ENCODE measurements at regions not wholly inside any gene's neighbourhood (a gene's known extent, or its start where the extent isn't known, plus 50 kb on each side); places are given as distances from the start of the nearest gene placed in this dataset.

GRCh38 chr2:212915121-212915782 is 236.2 kb downstream of the IKZF2 start:
- Histone ChIP-seq H3K4me3 (replicated peaks in 1 of 3; ENCODE audit: insufficient read depth in 1 of 3, low read depth in 1 of 3, low read length in 3 of 3) (no peak overlapping the region), H3K27me3 (ENCODE audit: control insufficient read depth in 2 of 2, insufficient read depth in 2 of 2, low read length in 2 of 2) (peaks cover 0 to 1% of the 10 kb centered on the region in 2 experiments), H2AFZ (ENCODE audit: low read depth, low read length) (no peak overlapping the region), H3K9me1 (replicated peaks; ENCODE audit: control insufficient read depth, extremely low read depth, insufficient read depth, low read length) (no peaks in the 10 kb centered on the region), H3K9ac (replicated peaks; ENCODE audit: extremely low read depth, insufficient read depth, low read length) (no peak overlapping the region), H4K20me1 (replicated peaks; ENCODE audit: control insufficient read depth, extremely low read depth, insufficient read depth, low read length) (no peaks in the 10 kb centered on the region), H3K4me1 (ENCODE audit: control insufficient read depth, extremely low read depth, insufficient read depth, low read length) (peaks cover 16% of the 10 kb centered on the region), H3K27ac (ENCODE audit: insufficient read depth, low read depth, low read length) (no peak overlapping the region), H3K36me3 (ENCODE audit: control insufficient read depth in 2 of 2, extremely low read depth in 1 of 2, insufficient read depth in 2 of 2, low read length in 2 of 2) (no peaks in the 10 kb centered on the region), H3K9me3 (replicated peaks; ENCODE audit: control insufficient read depth, insufficient read depth, low read length) (no peaks in the 10 kb centered on the region), H3K79me2 (ENCODE audit: control insufficient read depth, insufficient read depth, low read length) (no peaks in the 10 kb centered on the region), H3K4me2 (ENCODE audit: insufficient read depth, low read length) (no peak overlapping the region)
- dilution Hi-C loops (cut with MboI; ENCODE audit: extremely low pct_ligation_motif_present, low sequenced_read_pairs), result no loop called here
- intact Hi-C loops (cut with micrococcal nuclease), result no loop called here
- no TSS peak for BruUV-seq (replicated peaks)
- no peak for FAIRE-seq
- DNase-seq (ENCODE audit: low read depth, low spot score), result no peak
- ChIA-PET POLR2A (no interaction called here), CTCF (interaction anchor here (1.5 kb wide), 1 partner anchor 138 kb away, joined by 3 read pairs; no protein-coding TSS in a partner anchor)
- TF ChIP-seq MYC (IDR thresholded peaks at IDR 0.05; ENCODE audit: low read depth, low read length), result no peak
- TF ChIP-seq JUN (IDR thresholded peaks at IDR 0.05; ENCODE audit: borderline replicate concordance, insufficient read depth, insufficient read length, low read depth), result no peak

- H3K27me3 ChIP-seq (ENCODE audit: control insufficient read depth in 2 of 2, insufficient read depth in 2 of 2, low read length in 2 of 2), result peaks cover 0 to 1% of the 10 kb centered on the region in 2 experiments
- TF ChIP-seq MYC (IDR thresholded peaks at IDR 0.05; ENCODE audit: low read depth, low read length), result no peak
- TF ChIP-seq GATA2 (IDR thresholded peaks at IDR 0.05; ENCODE audit: insufficient read depth, insufficient read length, low read depth, low read length), result no peak
- TF ChIP-seq EZH2 (IDR thresholded peaks at IDR 0.05; ENCODE audit: borderline replicate concordance, low read depth, low read length, severe bottlenecking), result no peak
- TF ChIP-seq POLR2A (IDR thresholded peaks at IDR 0.05; ENCODE audit: low read depth, low read length), result no peak
- no peak for TF ChIP-seq JUN (IDR thresholded peaks at IDR 0.05; ENCODE audit: borderline replicate concordance, insufficient read depth, insufficient read length, low read depth)
- TF ChIP-seq POLR2AphosphoS5 (IDR thresholded peaks at IDR 0.05; ENCODE audit: insufficient read depth, low read depth, low read length), result no peak
- TF ChIP-seq FOS (IDR thresholded peaks at IDR 0.05; ENCODE audit: borderline replicate concordance, insufficient read depth, low read length), result no peak
- TF ChIP-seq, protein P1, sequence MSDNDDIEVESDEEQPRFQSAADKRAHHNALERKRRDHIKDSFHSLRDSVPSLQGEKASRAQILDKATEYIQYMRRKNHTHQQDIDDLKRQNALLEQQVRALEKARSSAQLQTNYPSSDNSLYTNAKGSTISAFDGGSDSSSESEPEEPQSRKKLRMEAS (IDR thresholded peaks at IDR 0.05; ENCODE audit: insufficient read depth, insufficient read length), result no peak
- no peak for TF ChIP-seq CTCF (IDR thresholded peaks at IDR 0.05; ENCODE audit: extremely low read depth in 1 of 2, insufficient read depth in 1 of 2, low read depth in 1 of 2, low read length in 2 of 2)
- no peak for FAIRE-seq
- ChIA-PET CTCF (no interaction called here), POLR2A (no interaction called here)
- no peak for DNase-seq (ENCODE audit: low read depth, low spot score)
- intact Hi-C loops (cut with micrococcal nuclease) (no loop called here), dilution Hi-C loops (cut with MboI; ENCODE audit: extremely low pct_ligation_motif_present, low sequenced_read_pairs) (no loop called here)
- H3K4me1 ChIP-seq (ENCODE audit: control insufficient read depth, extremely low read depth, insufficient read depth, low read length), result peaks cover 16% of the 10 kb centered on the region
- H3K79me2 ChIP-seq (ENCODE audit: control insufficient read depth, insufficient read depth, low read length), result no peaks in the 10 kb centered on the region
- no peak overlapping the region for H3K9ac ChIP-seq (replicated peaks; ENCODE audit: extremely low read depth, insufficient read depth, low read length)
- no peak overlapping the region for H3K4me3 ChIP-seq (replicated peaks in 1 of 3; ENCODE audit: insufficient read depth in 1 of 3, low read depth in 1 of 3, low read length in 3 of 3)
- no TSS peak for BruUV-seq (replicated peaks)
- H3K9me3 ChIP-seq (replicated peaks; ENCODE audit: control insufficient read depth, insufficient read depth, low read length), result no peaks in the 10 kb centered on the region
- H3K36me3 ChIP-seq (ENCODE audit: control insufficient read depth in 2 of 2, extremely low read depth in 1 of 2, insufficient read depth in 2 of 2, low read length in 2 of 2), result no peaks in the 10 kb centered on the region
- no peak overlapping the region for H3K4me2 ChIP-seq (ENCODE audit: insufficient read depth, low read length)
- no peak overlapping the region for H2AFZ ChIP-seq (ENCODE audit: low read depth, low read length)
- no peaks in the 10 kb centered on the region for H4K20me1 ChIP-seq (replicated peaks; ENCODE audit: control insufficient read depth, extremely low read depth, insufficient read depth, low read length)
- H3K9me1 ChIP-seq (replicated peaks; ENCODE audit: control insufficient read depth, extremely low read depth, insufficient read depth, low read length), result no peaks in the 10 kb centered on the region
- H3K27ac ChIP-seq (ENCODE audit: insufficient read depth, low read depth, low read length), result no peak overlapping the region
Measured at GRCh38 chr2:212914392-212914791, 237.0 kb downstream of the IKZF2 start.
